DMS 273 (cell line): ENCODE measurements at regions not wholly inside any gene's neighbourhood (a gene's known extent, or its start where the extent isn't known, plus 50 kb on each side); places are given as distances from the start of the nearest gene placed in this dataset.

Experiments
- DNase-seq: peaks from one replicate; lab custom pipeline; 2025; ENCODE audit not compliant: unreplicated experiment; lab: John Stamatoyannopoulos, UW

DNA sequence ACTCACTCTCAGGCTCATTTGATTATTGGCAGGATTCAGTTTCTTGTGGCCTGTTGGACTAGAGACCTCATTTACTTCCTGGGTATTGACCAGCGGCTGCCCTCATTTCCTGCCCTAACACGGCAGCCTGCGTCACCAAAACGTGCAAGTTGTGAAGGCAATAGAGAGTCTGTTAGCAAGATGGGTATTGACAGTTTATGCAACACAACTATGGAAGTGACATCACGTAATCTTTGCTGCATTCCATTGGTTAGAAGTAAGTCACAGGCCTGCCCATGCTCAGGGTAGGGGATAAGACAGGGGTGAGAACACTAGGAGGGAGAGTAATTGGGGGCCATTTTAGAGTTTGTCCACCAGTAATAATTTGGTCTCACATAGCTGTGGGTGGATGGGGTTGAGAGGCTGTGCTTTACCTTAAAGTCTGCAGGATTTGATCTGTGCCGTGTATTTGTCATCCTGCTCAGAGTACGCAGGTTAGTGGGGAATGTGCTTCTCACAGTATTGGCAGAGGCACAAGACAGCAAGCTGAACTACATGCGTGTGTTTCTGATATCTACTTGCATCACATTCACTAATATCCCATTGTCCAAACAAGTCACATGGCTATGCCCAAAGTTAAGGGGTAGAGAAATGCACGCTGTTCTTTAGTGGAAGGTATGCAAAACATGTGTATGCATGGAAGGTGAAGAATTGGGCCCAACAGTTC, 83.3 kb downstream of the EDEM1 start:
- DNase-seq = no peak

- no peak for DNase-seq
Measured at GRCh38 chr3:5271372-5271683, 83.8 kb downstream of the EDEM1 start.

- no peak for DNase-seq
Measured at GRCh38 chr3:5272387-5272786, 84.9 kb downstream of the EDEM1 start.

DNA sequence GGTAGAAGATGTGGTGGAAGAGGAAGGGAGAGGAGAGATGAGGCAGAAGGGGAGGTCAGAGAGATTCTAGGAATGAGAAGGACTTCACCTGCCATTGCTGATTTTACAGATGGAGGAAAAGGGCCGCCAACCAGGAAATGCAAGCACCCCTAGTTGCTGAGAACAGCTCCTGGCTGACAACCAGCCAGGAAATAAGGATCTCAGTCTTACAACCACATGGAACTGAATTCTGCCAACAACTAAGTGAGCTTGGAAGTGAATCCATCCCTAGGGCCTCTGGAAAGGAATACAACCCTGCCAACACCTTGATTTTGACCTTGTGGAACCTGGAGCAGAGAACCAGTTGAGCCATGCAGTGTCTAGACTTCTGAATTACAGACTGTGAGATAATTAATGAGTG, 86.6 kb downstream of the EDEM1 start:
- no peak for DNase-seq

DNA sequence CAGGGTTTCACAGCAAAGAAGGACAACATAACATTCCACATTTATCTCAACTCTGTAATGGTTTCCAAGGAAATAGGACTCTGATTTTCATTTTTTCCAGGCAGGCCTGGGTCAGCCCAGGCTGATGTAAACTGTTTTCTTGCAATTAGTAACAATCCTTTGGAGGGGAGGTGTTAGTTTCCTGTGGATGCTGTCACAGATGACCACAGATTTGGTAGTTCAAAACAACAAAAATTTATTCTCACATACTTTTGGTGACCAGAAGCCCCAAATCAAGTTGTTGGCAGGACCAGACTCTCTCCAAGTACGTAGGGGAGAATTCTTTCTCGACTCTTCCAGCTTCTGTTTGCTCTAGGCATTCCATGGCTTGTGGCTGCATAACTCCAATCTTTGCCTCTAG, 88.0 kb downstream of the EDEM1 start:
- no peak for DNase-seq

GRCh38 chr3:5276934-5277333, 89.4 kb downstream of the EDEM1 start:
- no peak for DNase-seq

GRCh38 chr3:5277612-5278236, 90.2 kb downstream of the EDEM1 start:
- DNase-seq = no peak

GRCh38 chr3:5278666-5279065, 91.2 kb downstream of the EDEM1 start:
- no peak for DNase-seq

DNA sequence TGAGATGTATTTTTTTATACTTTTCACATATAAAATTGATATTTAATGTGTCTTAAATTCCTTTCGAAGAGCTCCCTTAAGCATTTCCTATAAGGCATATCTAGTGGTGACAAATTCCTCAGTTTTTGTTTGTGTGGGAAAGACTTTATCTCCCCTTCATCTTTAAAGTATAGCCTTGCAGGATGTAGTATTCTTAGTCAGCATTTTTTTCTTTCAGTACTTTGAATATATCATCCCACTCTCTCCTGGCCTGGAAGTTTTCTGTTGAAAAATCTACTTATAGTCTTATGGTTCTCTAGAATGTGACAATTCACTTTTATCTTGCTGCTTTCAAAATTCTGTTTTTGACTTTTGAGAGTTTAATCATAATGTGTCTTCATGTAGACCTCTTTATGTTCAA, 95.2 kb downstream of the EDEM1 start:
- no peak for DNase-seq

GRCh38 chr3:5285439-5285838, 97.9 kb downstream of the EDEM1 start:
- DNase-seq = no peak

GRCh38 chr3:5290915-5291314, 103.4 kb downstream of the EDEM1 start:
- DNase-seq = no peak

DNA sequence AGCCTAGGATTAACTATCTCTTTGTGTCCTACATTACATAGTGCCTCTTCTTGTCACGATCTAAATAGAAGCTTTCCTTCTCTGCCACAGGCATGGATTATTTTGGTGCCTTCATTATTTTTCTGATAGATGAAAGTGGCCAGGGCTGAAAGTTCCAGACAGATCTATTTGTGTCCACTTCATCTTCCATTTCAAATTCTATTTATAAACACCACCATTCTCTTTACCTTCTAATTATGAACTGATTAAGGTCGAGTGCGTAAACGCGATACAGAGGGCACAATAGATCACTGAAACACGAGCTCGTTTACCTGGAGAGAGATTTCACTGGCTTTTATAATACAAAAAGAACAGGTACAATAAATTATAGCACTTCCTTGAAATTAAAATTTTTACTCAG, 105.0 kb downstream of the EDEM1 start:
- DNase-seq = no peak

DNA sequence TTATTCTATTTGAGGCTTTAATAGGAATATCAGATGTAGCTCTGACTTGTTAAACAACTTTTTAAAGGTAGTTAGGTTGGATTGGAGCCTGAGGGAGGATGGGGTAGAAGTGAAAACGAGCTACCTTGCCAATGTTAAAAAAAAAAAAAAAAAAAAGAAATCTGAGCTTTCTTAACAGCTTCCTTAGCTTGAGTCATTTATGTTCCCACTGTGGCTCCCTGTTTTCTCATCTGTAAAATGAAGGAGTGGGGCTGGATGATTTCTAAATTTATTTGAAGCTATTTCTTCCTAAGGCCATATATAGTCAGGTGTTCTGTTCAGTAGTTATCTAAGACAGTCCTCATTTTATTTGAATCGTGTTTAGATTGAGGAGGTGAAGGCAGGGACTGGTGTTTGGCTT, 105.7 kb downstream of the EDEM1 start:
- DNase-seq = no peak

- no peak for DNase-seq
Measured at GRCh38 chr3:5294356-5294755, 106.8 kb downstream of the EDEM1 start.

DNA sequence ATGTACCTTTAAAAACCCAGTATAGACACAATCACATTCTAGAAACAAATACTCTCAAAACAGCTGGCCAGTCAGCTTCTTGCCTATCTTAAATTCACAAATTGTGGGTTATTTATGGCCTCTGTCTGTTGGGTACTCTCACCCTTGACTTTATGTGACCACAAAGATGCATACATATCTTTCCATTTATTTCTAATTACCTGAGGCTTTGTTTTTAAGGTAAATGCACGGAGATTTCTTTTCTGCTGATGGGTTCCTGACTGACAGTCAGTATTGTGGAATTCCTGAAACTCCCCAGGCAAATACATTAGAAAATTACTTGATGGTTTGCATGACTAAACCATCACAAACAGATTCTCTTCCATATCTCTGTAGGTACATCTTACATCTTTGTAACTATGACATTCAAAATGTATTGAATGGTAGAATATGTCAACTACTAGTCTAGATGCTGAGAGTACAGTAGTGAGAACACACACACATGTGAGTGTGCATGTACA, 107.7 kb downstream of the EDEM1 start:
- DNase-seq = no peak

- DNase-seq = no peak
Measured at GRCh38 chr3:5296362-5296761, 108.9 kb downstream of the EDEM1 start.

- no peak for DNase-seq
Measured at GRCh38 chr3:5297895-5298294, 110.4 kb downstream of the EDEM1 start.

- DNase-seq = no peak
Measured at GRCh38 chr3:5298453-5298852, 110.9 kb downstream of the EDEM1 start.

GRCh38 chr3:5299161-5299560, 111.7 kb downstream of the EDEM1 start:
- DNase-seq = no peak

- DNase-seq = no peak
Measured at GRCh38 chr3:5300638-5301037, 113.1 kb downstream of the EDEM1 start.

DNA sequence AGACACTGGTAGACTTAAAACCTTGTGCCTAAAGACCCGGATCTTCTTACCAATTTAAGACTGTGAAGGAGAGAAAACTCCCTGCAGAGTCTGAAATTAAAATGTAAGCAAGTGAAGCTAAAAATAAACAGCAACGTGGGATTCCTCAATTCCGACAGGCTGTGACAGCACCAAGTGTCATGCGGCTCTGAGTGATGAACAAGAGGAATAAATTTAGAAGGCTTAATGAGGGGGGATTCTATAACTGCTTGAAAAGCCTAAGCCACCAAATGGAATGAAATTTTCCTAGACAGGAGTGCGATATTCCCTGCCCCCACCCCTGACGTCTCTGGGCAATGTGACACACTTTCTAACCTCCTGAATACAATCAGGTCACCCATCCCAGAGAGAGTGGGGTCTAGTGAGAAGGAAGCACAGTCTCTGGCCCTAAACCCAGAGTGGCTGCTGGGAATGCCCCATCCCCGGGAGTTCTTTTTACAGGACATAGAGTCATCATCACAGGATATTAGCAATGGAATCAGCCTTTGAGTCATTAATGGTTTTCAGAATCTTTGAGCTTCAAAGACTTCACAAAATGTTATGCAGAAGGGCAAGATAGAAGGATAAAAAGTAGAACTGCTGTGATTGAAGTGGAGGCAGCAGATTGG, 114.3 kb downstream of the EDEM1 start:
- no peak for DNase-seq

- DNase-seq = no peak
Measured at GRCh38 chr3:5302661-5303060, 115.2 kb downstream of the EDEM1 start.

- DNase-seq = no peak
Measured at GRCh38 chr3:5304188-5304587, 116.7 kb downstream of the EDEM1 start.
